ENCODE measurements at regions not wholly inside any gene's neighbourhood (a gene's known extent, or its start where the extent isn't known, plus 50 kb on each side); places are given as distances from the start of the nearest gene placed in this dataset.

GRCh38 chr16:54847207-54847606 lies 83.5 kb upstream of the IRX5 start:
- H3K9me3 ChIP-seq (ENCODE audit: control insufficient read depth, insufficient read depth, low read length), result peaks cover 8% of the 10 kb centered on the region
- no peak overlapping the region for H3K4me3 ChIP-seq (ENCODE audit: low read depth, low read length)
- peak in 1 of 6 donors; percentile 12 for DNase-seq (ENCODE audit: low read depth in 4 of 6, low spot score in 6 of 6)
- no peaks in the 10 kb centered on the region for H3K27me3 ChIP-seq (ENCODE audit: control insufficient read depth, insufficient read depth, low read length)
- WGBS (ENCODE audit: insufficient coverage), result no CpG with 5 or more reads among the region's 5 CpGs
- no peak overlapping the region for H3K27ac ChIP-seq (ENCODE audit: low read depth, low read length)
- no peaks in the 10 kb centered on the region for H3K36me3 ChIP-seq (ENCODE audit: control insufficient read depth, insufficient read depth, low read length)
- no peaks in the 10 kb centered on the region for H3K4me1 ChIP-seq (ENCODE audit: control insufficient read depth, insufficient read depth, low read length)

GRCh38 chr16:54846766-54847165 lies 83.9 kb upstream of the IRX5 start:
- H3K9me3 ChIP-seq (ENCODE audit: control insufficient read depth, insufficient read depth, low read length), result peaks cover 11% of the 10 kb centered on the region
- 70% methylated on average over 4 of the region's 4 CpGs for WGBS (ENCODE audit: insufficient coverage)
- H3K36me3 ChIP-seq (ENCODE audit: control insufficient read depth, insufficient read depth, low read length), result no peaks in the 10 kb centered on the region

GRCh38 chr16:54843424-54843750 lies 87.3 kb upstream of the IRX5 start:
- no CpG with 5 or more reads among the region's 1 CpG for WGBS (ENCODE audit: insufficient coverage)
- Histone ChIP-seq H3K4me1 (ENCODE audit: control insufficient read depth, insufficient read depth, low read length) (no peaks in the 10 kb centered on the region), H3K9me3 (ENCODE audit: control insufficient read depth, insufficient read depth, low read length) (peaks cover 11% of the 10 kb centered on the region), H3K27me3 (ENCODE audit: control insufficient read depth, insufficient read depth, low read length) (no peaks in the 10 kb centered on the region), H3K36me3 (ENCODE audit: control insufficient read depth, insufficient read depth, low read length) (no peaks in the 10 kb centered on the region), H3K27ac (ENCODE audit: low read depth, low read length) (no peak overlapping the region), H3K4me3 (ENCODE audit: low read depth, low read length) (no peak overlapping the region)
- DNase-seq (ENCODE audit: low read depth in 4 of 6, low spot score in 6 of 6), result no peak

More at GRCh38 chr16:54846766-54847165, 83.9 kb upstream of the IRX5 start:
- Histone ChIP-seq H3K27ac (ENCODE audit: low read depth, low read length) (no peak overlapping the region), H3K27me3 (ENCODE audit: control insufficient read depth, insufficient read depth, low read length) (no peaks in the 10 kb centered on the region), H3K4me1 (ENCODE audit: control insufficient read depth, insufficient read depth, low read length) (no peaks in the 10 kb centered on the region), H3K4me3 (ENCODE audit: low read depth, low read length) (no peak overlapping the region)
- DNase-seq (ENCODE audit: low read depth in 4 of 6, low spot score in 6 of 6), result peak in 1 of 6 donors; percentile 19

GRCh38 chr16:54842743-54843423 lies 87.8 kb upstream of the IRX5 start:
- Histone ChIP-seq H3K27ac (ENCODE audit: low read depth, low read length) (no peak overlapping the region), H3K27me3 (ENCODE audit: control insufficient read depth, insufficient read depth, low read length) (no peaks in the 10 kb centered on the region), H3K4me3 (ENCODE audit: low read depth, low read length) (no peak overlapping the region), H3K9me3 (ENCODE audit: control insufficient read depth, insufficient read depth, low read length) (peaks cover 11% of the 10 kb centered on the region), H3K36me3 (ENCODE audit: control insufficient read depth, insufficient read depth, low read length) (no peaks in the 10 kb centered on the region), H3K4me1 (ENCODE audit: control insufficient read depth, insufficient read depth, low read length) (no peaks in the 10 kb centered on the region)
- DNase-seq (ENCODE audit: low read depth in 4 of 6, low spot score in 6 of 6), result no peak
- WGBS (ENCODE audit: insufficient coverage), result no CpG with 5 or more reads among the region's 5 CpGs

GRCh38 chr16:54829691-54830090 lies 101.0 kb upstream of the IRX5 start:
- Histone ChIP-seq H3K27ac (ENCODE audit: low read depth, low read length) (no peak overlapping the region), H3K4me3 (ENCODE audit: low read depth, low read length) (no peak overlapping the region), H3K27me3 (ENCODE audit: control insufficient read depth, insufficient read depth, low read length) (no peaks in the 10 kb centered on the region), H3K9me3 (ENCODE audit: control insufficient read depth, insufficient read depth, low read length) (no peaks in the 10 kb centered on the region), H3K36me3 (ENCODE audit: control insufficient read depth, insufficient read depth, low read length) (no peaks in the 10 kb centered on the region), H3K4me1 (ENCODE audit: control insufficient read depth, insufficient read depth, low read length) (no peaks in the 10 kb centered on the region)
- DNase-seq (ENCODE audit: low read depth in 4 of 6, low spot score in 6 of 6), result no peak
- 97% methylated on average over 24 of the region's 26 CpGs for WGBS (ENCODE audit: insufficient coverage)

GRCh38 chr16:54822892-54823291 lies 107.8 kb upstream of the IRX5 start:
- WGBS (ENCODE audit: insufficient coverage), result 69% methylated on average over 4 of the region's 4 CpGs
- H3K4me3 ChIP-seq (ENCODE audit: low read depth, low read length), result no peak overlapping the region
- H3K27ac ChIP-seq (ENCODE audit: low read depth, low read length), result no peak overlapping the region
- DNase-seq (ENCODE audit: low read depth in 4 of 6, low spot score in 6 of 6), result no peak
- no peaks in the 10 kb centered on the region for H3K9me3 ChIP-seq (ENCODE audit: control insufficient read depth, insufficient read depth, low read length)
- H3K36me3 ChIP-seq (ENCODE audit: control insufficient read depth, insufficient read depth, low read length), result no peaks in the 10 kb centered on the region
- H3K4me1 ChIP-seq (ENCODE audit: control insufficient read depth, insufficient read depth, low read length), result no peaks in the 10 kb centered on the region
- no peaks in the 10 kb centered on the region for H3K27me3 ChIP-seq (ENCODE audit: control insufficient read depth, insufficient read depth, low read length)

- WGBS (ENCODE audit: insufficient coverage), result no CpG with 5 or more reads among the region's 5 CpGs
- H3K27me3 ChIP-seq (ENCODE audit: control insufficient read depth, insufficient read depth, low read length), result no peaks in the 10 kb centered on the region
- H3K4me1 ChIP-seq (ENCODE audit: control insufficient read depth, insufficient read depth, low read length), result no peaks in the 10 kb centered on the region
- no peak overlapping the region for H3K4me3 ChIP-seq (ENCODE audit: low read depth, low read length)
- no peak overlapping the region for H3K27ac ChIP-seq (ENCODE audit: low read depth, low read length)
- no peaks in the 10 kb centered on the region for H3K36me3 ChIP-seq (ENCODE audit: control insufficient read depth, insufficient read depth, low read length)
- H3K9me3 ChIP-seq (ENCODE audit: control insufficient read depth, insufficient read depth, low read length), result no peaks in the 10 kb centered on the region
- no peak for DNase-seq (ENCODE audit: low read depth in 4 of 6, low spot score in 6 of 6)
These were observed 108.2 kb upstream of the IRX5 start for GRCh38 chr16:54822492-54822891.

- Histone ChIP-seq H3K27me3 (ENCODE audit: control insufficient read depth, insufficient read depth, low read length) (no peaks in the 10 kb centered on the region), H3K27ac (ENCODE audit: low read depth, low read length) (no peak overlapping the region), H3K9me3 (ENCODE audit: control insufficient read depth, insufficient read depth, low read length) (no peaks in the 10 kb centered on the region), H3K36me3 (ENCODE audit: control insufficient read depth, insufficient read depth, low read length) (no peaks in the 10 kb centered on the region), H3K4me3 (ENCODE audit: low read depth, low read length) (no peak overlapping the region), H3K4me1 (ENCODE audit: control insufficient read depth, insufficient read depth, low read length) (no peaks in the 10 kb centered on the region)
- DNase-seq (ENCODE audit: low read depth in 4 of 6, low spot score in 6 of 6), result no peak
- no CpG with 5 or more reads among the region's 2 CpGs for WGBS (ENCODE audit: insufficient coverage)
These were observed 108.9 kb upstream of the IRX5 start for GRCh38 chr16:54821731-54822130.

- Histone ChIP-seq H3K27me3 (ENCODE audit: control insufficient read depth, insufficient read depth, low read length) (no peaks in the 10 kb centered on the region), H3K4me1 (ENCODE audit: control insufficient read depth, insufficient read depth, low read length) (no peaks in the 10 kb centered on the region), H3K27ac (ENCODE audit: low read depth, low read length) (no peak overlapping the region), H3K4me3 (ENCODE audit: low read depth, low read length) (no peak overlapping the region), H3K36me3 (ENCODE audit: control insufficient read depth, insufficient read depth, low read length) (no peaks in the 10 kb centered on the region), H3K9me3 (ENCODE audit: control insufficient read depth, insufficient read depth, low read length) (no peaks in the 10 kb centered on the region)
- no peak for DNase-seq (ENCODE audit: low read depth in 4 of 6, low spot score in 6 of 6)
- WGBS (ENCODE audit: insufficient coverage), result 74% methylated on average over 12 of the region's 17 CpGs
These were observed 112.6 kb upstream of the IRX5 start for GRCh38 chr16:54817940-54818574.

- H3K4me1 ChIP-seq (ENCODE audit: control insufficient read depth, insufficient read depth, low read length), result no peaks in the 10 kb centered on the region
- H3K36me3 ChIP-seq (ENCODE audit: control insufficient read depth, insufficient read depth, low read length), result no peaks in the 10 kb centered on the region
- peak in 2 of 6 donors; percentile 16 to 65 for DNase-seq (ENCODE audit: low read depth in 4 of 6, low spot score in 6 of 6)
- WGBS (ENCODE audit: insufficient coverage), result 64% methylated on average over 7 of the region's 10 CpGs
- no peaks in the 10 kb centered on the region for H3K9me3 ChIP-seq (ENCODE audit: control insufficient read depth, insufficient read depth, low read length)
- H3K27me3 ChIP-seq (ENCODE audit: control insufficient read depth, insufficient read depth, low read length), result no peaks in the 10 kb centered on the region
- no peak overlapping the region for H3K27ac ChIP-seq (ENCODE audit: low read depth, low read length)
- no peak overlapping the region for H3K4me3 ChIP-seq (ENCODE audit: low read depth, low read length)
These were observed 113.2 kb upstream of the IRX5 start for GRCh38 chr16:54817432-54817831.

Data from spinal cord (tissue), 9 donors.